Activated CD4-positive, alpha-beta T cell treated with anti-CD3 and anti-CD28 coated beads, Interleukin-2, amount 10 ng/mL, durations not matched to agents 7 days and 5 days (primary cell): ENCODE measurements at regions not wholly inside any gene's neighbourhood (a gene's known extent, or its start where the extent isn't known, plus 50 kb on each side); places are given as distances from the start of the nearest gene placed in this dataset.
"Not testable (repeated sequence)": the region's sequence is repeated elsewhere in the genome, so short reads cannot be mapped to it uniquely, and the experiment has no call there.

Experiments
- CTCF ChIA-PET: fragments of 350-600 bp; sonication (Branson Sonifier 250); formaldehyde crosslinking; loops from one replicate; lab custom pipeline; 2021; ENCODE audit warnings: antibody characterized with exemption; lab: Charles Lee
- POLR2A ChIA-PET: fragments of 350-600 bp; sonication (Branson Sonifier 250); formaldehyde crosslinking; loops from one replicate; lab custom pipeline; 2021; ENCODE audit warnings: antibody characterized with exemption; lab: Charles Lee
- DNase-seq: peaks from one replicate; pipeline ENCODE4 v3.0.0-alpha.2; 2020
- H3K27ac Mint-ChIP-seq: one replicate; pipeline ENCODE4 v1.8.0; 2021; ENCODE audit warnings: mild to moderate bottlenecking, moderate library complexity, mixed read lengths
- H3K27me3 Mint-ChIP-seq: one replicate; pipeline ENCODE4 v1.8.0; 2021; ENCODE audit warnings: mixed read lengths
- H3K36me3 Mint-ChIP-seq: one replicate; pipeline ENCODE4 v1.8.0; 2021; ENCODE audit warnings: low read depth, mixed read lengths
- H3K4me1 Mint-ChIP-seq: one replicate; pipeline ENCODE4 v1.8.0; 2021; ENCODE audit warnings: mixed read lengths
- H3K4me3 Mint-ChIP-seq: one replicate; pipeline ENCODE4 v1.8.0; 2021; ENCODE audit warnings: mild to moderate bottlenecking, moderate library complexity, mixed read lengths
- H3K9me3 Mint-ChIP-seq: one replicate; pipeline ENCODE4 v1.8.0; 2021; ENCODE audit warnings: mixed read lengths

DNA sequence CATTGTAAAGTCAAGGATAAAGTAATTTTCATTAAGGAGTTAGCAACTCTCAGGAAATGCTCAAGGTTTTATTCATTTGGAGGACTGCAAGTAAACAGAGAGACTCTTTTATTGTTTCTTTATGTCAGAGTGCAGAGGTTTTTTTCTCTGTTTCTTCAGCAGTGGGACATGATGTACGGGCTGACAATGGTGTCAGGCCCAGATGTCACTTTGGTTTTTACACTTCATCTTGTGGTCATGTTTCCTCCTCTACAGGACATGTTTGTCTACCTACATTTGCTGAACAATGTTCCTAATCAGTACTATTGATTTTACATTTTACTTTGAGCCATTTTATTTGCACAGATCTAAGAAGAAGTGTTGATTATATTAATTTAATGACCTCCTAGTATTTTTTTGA, 72.8 kb upstream of the PARP8 start:
- Mint-ChIP-seq H3K4me3 (peak overlapping the region; percentile 40), H3K9me3 (peaks cover 14% of the 10 kb centered on the region), H3K4me1 (peaks cover 59% of the 10 kb centered on the region), H3K27me3 (no peaks in the 10 kb centered on the region), H3K27ac (peak overlapping the region; percentile 86), H3K36me3 (peaks cover 35% of the 10 kb centered on the region)
- DNase-seq = peak; percentile 36
- ChIA-PET CTCF (interaction anchor here (1.4 kb wide), 1 partner anchor 153 kb away, joined by 4 read pairs; no protein-coding TSS in a partner anchor), POLR2A (no interaction called here)

- Mint-ChIP-seq H3K4me3 (no peak overlapping the region), H3K9me3 (peaks cover 22% of the 10 kb centered on the region), H3K27ac (no peak overlapping the region), H3K36me3 (peaks cover 43% of the 10 kb centered on the region), H3K4me1 (peaks cover 60% of the 10 kb centered on the region), H3K27me3 (no peaks in the 10 kb centered on the region)
- CTCF ChIA-PET = interaction anchor here (0.6 to 1.4 kb wide), 3 partner anchors 25 to 167 kb away, joined by 3 to 4 read pairs (median 3); no protein-coding TSS in a partner anchor
- POLR2A ChIA-PET = no interaction called here
- no peak for DNase-seq
Measured at GRCh38 chr5:50595199-50595598, 71.2 kb upstream of the PARP8 start.

DNA sequence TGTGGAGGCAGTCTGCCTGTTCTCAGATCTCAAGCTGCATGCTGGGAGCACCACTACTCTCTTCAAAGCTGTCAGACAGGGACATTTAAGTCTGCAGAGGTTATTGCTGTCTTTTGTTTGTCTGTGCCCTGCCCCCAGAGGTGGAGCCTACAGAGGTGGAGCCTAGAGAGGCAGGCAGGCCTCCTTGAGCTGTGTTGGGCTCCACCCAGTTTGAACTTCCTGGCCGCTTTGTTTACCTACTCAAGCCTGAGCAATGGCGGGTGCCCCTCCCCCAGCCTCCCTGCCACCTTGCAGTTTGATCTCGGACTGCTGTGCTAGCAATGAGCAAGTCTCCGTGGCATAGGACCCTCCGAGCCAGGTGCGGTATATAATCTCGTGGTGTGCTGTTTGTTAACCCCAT, 64.9 kb upstream of the PARP8 start:
- H3K27me3 Mint-ChIP-seq, POLR2A ChIA-PET, H3K4me3 Mint-ChIP-seq: not testable (repeated sequence)
- peaks cover 36% of the 10 kb centered on the region for H3K36me3 Mint-ChIP-seq
- DNase-seq = peak; percentile 41
- peak overlapping the region; percentile 41 for H3K27ac Mint-ChIP-seq
- peaks cover 35% of the 10 kb centered on the region for H3K4me1 Mint-ChIP-seq
- CTCF ChIA-PET = interaction anchor here (0.8 kb wide), 1 partner anchor 21 kb away, joined by 3 read pairs; no protein-coding TSS in a partner anchor
- peaks cover 29% of the 10 kb centered on the region for H3K9me3 Mint-ChIP-seq

DNA sequence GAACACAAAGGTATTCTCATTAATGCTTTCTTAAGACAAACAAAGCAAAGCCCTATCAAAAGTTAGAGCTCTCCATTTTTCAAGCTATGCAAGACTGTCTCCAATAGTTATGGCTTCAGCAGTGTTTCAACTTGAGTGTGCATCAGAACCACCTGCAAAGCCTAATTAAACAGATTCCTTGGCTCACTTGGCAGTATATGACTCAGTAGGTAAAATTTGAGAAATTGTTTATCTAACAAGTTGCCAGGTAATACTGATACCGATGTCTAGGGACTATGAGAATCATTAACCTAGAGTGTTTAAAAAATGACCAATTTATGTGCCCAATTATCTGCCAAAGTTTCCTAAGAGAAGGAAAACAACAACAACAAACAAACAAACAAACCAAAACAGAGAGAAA, 60.3 kb upstream of the PARP8 start:
- ChIA-PET POLR2A (no interaction called here), CTCF (no interaction called here)
- Mint-ChIP-seq H3K36me3 (peaks cover 24% of the 10 kb centered on the region), H3K9me3 (peaks cover 24% of the 10 kb centered on the region), H3K4me3 (no peak overlapping the region), H3K27me3 (no peaks in the 10 kb centered on the region), H3K27ac (no peak overlapping the region), H3K4me1 (peaks cover 22% of the 10 kb centered on the region)
- no peak for DNase-seq

DNA sequence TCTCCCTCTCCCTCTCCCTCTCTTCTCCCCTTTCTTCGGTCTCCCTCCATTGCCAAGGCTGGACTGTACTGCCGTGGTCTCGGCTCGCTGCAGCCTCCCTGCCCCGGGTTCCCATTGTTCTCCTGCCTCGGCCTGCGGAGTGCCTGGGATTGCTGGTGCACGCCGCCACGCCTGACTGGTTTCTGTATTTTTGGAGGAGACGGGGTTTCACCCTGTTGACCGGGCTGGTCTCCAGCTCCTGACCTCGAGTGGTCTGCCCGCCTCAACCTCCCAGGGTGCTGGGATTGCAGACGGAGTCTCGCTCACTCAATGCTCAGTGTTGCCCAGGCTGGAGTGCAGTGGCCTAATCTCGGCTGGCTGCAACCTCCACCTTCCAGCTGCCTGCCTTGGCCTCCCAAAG, 59.0 kb upstream of the PARP8 start:
- CTCF ChIA-PET, POLR2A ChIA-PET, DNase-seq, H3K27me3 Mint-ChIP-seq, H3K4me3 Mint-ChIP-seq, H3K27ac Mint-ChIP-seq: not testable (repeated sequence)
- Mint-ChIP-seq H3K36me3 (peaks cover 16% of the 10 kb centered on the region), H3K9me3 (peaks cover 19% of the 10 kb centered on the region), H3K4me1 (peaks cover 12% of the 10 kb centered on the region)

DNA sequence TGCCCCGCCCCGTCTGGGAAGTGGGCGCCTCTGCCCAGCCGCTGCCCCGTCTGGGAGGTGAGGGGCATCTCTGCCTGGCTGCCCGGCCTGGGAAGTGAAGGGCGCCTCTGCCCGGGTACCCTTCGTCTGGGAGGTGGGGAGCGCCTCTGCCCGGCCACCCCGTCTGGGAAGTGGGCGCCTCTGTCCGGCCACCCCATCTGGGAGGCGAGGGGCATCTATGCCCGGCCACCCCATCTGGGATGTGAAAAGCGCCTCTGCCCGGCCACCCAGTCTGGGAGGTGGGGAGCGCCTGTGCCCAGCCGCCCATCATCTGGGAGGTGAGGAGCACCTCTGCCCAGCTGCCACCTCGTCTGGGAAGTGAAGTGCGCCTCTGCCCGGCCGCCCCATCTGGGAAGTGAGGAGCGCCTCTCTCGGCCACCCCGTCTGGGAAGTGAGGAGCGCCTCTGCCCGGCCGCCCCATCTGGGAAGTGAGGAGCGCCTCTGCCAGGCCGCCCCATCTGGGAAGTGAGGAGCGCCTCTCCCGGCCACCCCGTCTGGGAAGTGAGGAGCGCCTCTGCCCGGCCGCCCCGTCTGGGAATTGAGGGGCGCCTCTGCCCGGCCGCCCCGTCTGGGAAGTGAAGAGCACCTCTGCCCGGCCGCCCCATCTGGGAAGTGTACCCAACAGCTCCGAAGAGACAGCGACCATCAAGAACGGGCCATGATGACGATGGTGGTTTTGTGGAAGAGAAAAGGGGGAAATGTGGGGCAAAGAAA, 58.3 kb upstream of the PARP8 start:
- peaks cover 24% of the 10 kb centered on the region for H3K9me3 Mint-ChIP-seq

GRCh38 chr5:50613057-50613456, 53.4 kb upstream of the PARP8 start:
- POLR2A ChIA-PET, H3K4me1 Mint-ChIP-seq, H3K27me3 Mint-ChIP-seq, H3K36me3 Mint-ChIP-seq, H3K27ac Mint-ChIP-seq, DNase-seq, H3K4me3 Mint-ChIP-seq: not testable (repeated sequence)
- H3K9me3 Mint-ChIP-seq = peaks cover 28% of the 10 kb centered on the region
- CTCF ChIA-PET = interaction anchor here (0.8 kb wide), 1 partner anchor 236 kb away, joined by 3 read pairs; no protein-coding TSS in a partner anchor

More for the DNA sequence above, 58.3 kb upstream of the PARP8 start:
- H3K4me1 Mint-ChIP-seq, POLR2A ChIA-PET, H3K27me3 Mint-ChIP-seq, DNase-seq, CTCF ChIA-PET, H3K4me3 Mint-ChIP-seq, H3K27ac Mint-ChIP-seq: not testable (repeated sequence)
- H3K36me3 Mint-ChIP-seq = peaks cover 13% of the 10 kb centered on the region
